H1 (cell line): ENCODE measurements at regions not wholly inside any gene's neighbourhood (a gene's known extent, or its start where the extent isn't known, plus 50 kb on each side); places are given as distances from the start of the nearest gene placed in this dataset.

Experiments used
- BCL11A ChIP-seq, 2 experiments: IDR thresholded peaks; one replicate each; pipeline ENCODE4 v1.6.1; 2011; ENCODE audit warnings: low read depth in 2 of 2, low read length in 2 of 2, mild to moderate bottlenecking in 2 of 2
- CEBPB ChIP-seq: IDR thresholded peaks from 2 replicates; pipeline ENCODE4 v1.6.1; 2012; ENCODE audit warnings: low read depth, low read length
- EZH2 ChIP-seq: fragments of 200-600 bp; sonication (generic); IDR thresholded peaks from 2 replicates; pipeline ENCODE4 v1.7.1; 2012; ENCODE audit warnings: low read depth, mild to moderate bottlenecking, moderate library complexity, low read length, inconsistent platforms; ENCODE audit not compliant: severe bottlenecking
- GABPA ChIP-seq: IDR thresholded peaks from 2 replicates; pipeline ENCODE4 v1.6.1; 2011; ENCODE audit warnings: mild to moderate bottlenecking, low read length, moderate library complexity, borderline replicate concordance; ENCODE audit not compliant: insufficient read depth
- POLR2A ChIP-seq, 2 experiments: IDR thresholded peaks; 1 replicate in 1 of 2; 2 replicates in 1 of 2; pipeline ENCODE4 v1.6.1; 2011; ENCODE audit warnings: low read depth in 2 of 2, low read length in 2 of 2, mild to moderate bottlenecking in 2 of 2; ENCODE audit errors: control extremely low read depth in 1 of 2
- POLR2AphosphoS5 ChIP-seq: IDR thresholded peaks from 2 replicates; pipeline ENCODE4 v1.6.1; 2011; ENCODE audit warnings: low read depth, low read length
- TF ChIP-seq, protein P1 (sequence below), 3 experiments: IDR thresholded peaks; 1 replicate in 2 of 3; 2 replicates in 1 of 3; pipeline versions ENCODE4 v1.5.1 to v1.6.1; 2011; ENCODE audit warnings: low read length in 3 of 3, mild to moderate bottlenecking in 3 of 3, inconsistent platforms in 2 of 3, low read depth in 1 of 3, moderate library complexity in 1 of 3; ENCODE audit not compliant: insufficient read depth in 1 of 3; ENCODE audit errors: control extremely low read depth in 1 of 3

DNA sequence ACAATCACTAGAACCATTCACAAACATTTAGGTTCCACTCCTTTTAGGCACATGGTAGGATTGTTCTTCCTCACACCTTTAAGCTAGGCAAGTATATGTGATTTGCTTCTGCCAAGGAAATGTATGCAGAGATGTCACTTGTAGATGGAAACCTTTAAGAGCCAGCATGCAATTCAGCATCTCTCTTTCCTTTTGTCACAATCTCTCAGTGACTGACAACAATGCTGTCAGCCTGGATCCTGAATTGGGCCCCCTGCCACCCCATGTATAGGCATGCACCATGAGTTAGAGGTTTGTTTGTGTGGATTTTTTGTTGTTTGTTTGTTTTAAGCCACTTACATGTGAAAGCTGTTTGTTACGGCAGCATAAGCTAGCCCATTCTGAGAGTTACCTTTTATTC, 169.6 kb upstream of the PDE1C start:
- TF ChIP-seq, protein P1, sequence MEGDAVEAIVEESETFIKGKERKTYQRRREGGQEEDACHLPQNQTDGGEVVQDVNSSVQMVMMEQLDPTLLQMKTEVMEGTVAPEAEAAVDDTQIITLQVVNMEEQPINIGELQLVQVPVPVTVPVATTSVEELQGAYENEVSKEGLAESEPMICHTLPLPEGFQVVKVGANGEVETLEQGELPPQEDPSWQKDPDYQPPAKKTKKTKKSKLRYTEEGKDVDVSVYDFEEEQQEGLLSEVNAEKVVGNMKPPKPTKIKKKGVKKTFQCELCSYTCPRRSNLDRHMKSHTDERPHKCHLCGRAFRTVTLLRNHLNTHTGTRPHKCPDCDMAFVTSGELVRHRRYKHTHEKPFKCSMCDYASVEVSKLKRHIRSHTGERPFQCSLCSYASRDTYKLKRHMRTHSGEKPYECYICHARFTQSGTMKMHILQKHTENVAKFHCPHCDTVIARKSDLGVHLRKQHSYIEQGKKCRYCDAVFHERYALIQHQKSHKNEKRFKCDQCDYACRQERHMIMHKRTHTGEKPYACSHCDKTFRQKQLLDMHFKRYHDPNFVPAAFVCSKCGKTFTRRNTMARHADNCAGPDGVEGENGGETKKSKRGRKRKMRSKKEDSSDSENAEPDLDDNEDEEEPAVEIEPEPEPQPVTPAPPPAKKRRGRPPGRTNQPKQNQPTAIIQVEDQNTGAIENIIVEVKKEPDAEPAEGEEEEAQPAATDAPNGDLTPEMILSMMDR (IDR thresholded peaks at IDR 0.05; ENCODE audit: control extremely low read depth in 1 of 3, insufficient read depth in 1 of 3, low read depth in 1 of 3, low read length in 3 of 3), result no peak
- no peak for TF ChIP-seq POLR2A (IDR thresholded peaks at IDR 0.05; ENCODE audit: control extremely low read depth in 1 of 2, low read depth in 2 of 2, low read length in 2 of 2)
- TF ChIP-seq EZH2, result no peak
- no peak for TF ChIP-seq POLR2AphosphoS5
- no peak for TF ChIP-seq BCL11A (IDR thresholded peaks at IDR 0.05; ENCODE audit: low read depth in 2 of 2, low read length in 2 of 2)
- TF ChIP-seq CEBPB, result no peak
- TF ChIP-seq GABPA, result no peak
